B cell (primary cell): ENCODE measurements at regions not wholly inside any gene's neighbourhood (a gene's known extent, or its start where the extent isn't known, plus 50 kb on each side); places are given as distances from the start of the nearest gene placed in this dataset. TPM values are rescaled to one million over a fixed set of nuclear protein-coding genes. Genes with fewer than 3 reads are reported as not detected.

ENCODE experiments used
- small RNA-seq: library from RNA; depleted of rRNA; stranded (forward); fragments of <200 nt; gene quantifications from one replicate; pipeline ENCODE3, GENCODE V24; 2012; ENCODE audit warnings: low replicate concordance, low read depth; ENCODE audit not compliant: insufficient read length

Small RNAs in the stretch of these regions (small RNA-seq; reads per million reads assigned to genes)
- gene AC008033.2, result not detected
